Naive thymus-derived CD4-positive, alpha-beta T cell (primary cell): ENCODE measurements at regions not wholly inside any gene's neighbourhood (a gene's known extent, or its start where the extent isn't known, plus 50 kb on each side); places are given as distances from the start of the nearest gene placed in this dataset.

Experiments
- ATAC-seq: fragments of 150-1000 bp; cut with Tn5 transposase; 2 replicates; pipeline ENCODE4 v1.10.0; 2021; ENCODE audit warnings: mild to moderate bottlenecking, moderate library complexity
- CTCF ChIA-PET: fragments of 350-600 bp; sonication (Branson Sonifier 250); formaldehyde crosslinking; loops from one replicate; lab custom pipeline; 2021; ENCODE audit warnings: antibody characterized with exemption; lab: Charles Lee
- POLR2A ChIA-PET: fragments of 350-600 bp; sonication (Branson Sonifier 250); formaldehyde crosslinking; loops from one replicate; lab custom pipeline; 2021; ENCODE audit warnings: antibody characterized with exemption, inconsistent platforms; lab: Charles Lee
- DNase-seq, 9 donors: peaks; one replicate each; pipeline versions ENCODE4 v3.0.0 to v3.0.0-alpha.2; 2020 to 2022; ENCODE audit warnings: mixed read lengths in 1 of 9
- H3K27ac ChIP-seq: one replicate; pipeline ENCODE4 v1.7.0; 2013; ENCODE audit warnings: mild to moderate bottlenecking, low read depth, low read length, moderate library complexity
- H3K27me3 ChIP-seq, 2 donors: one replicate each; pipeline ENCODE4 v1.7.0; 2013; ENCODE audit warnings: low read length in 2 of 2, mild to moderate bottlenecking in 2 of 2, moderate library complexity in 2 of 2; ENCODE audit not compliant: control insufficient read depth in 2 of 2, insufficient read depth in 2 of 2
- H3K36me3 ChIP-seq, 3 experiments: 1 replicate in 2 of 3; 2 replicates in 1 of 3; pipeline ENCODE4 v1.7.0; 2013; ENCODE audit warnings: low read length in 3 of 3, mild to moderate bottlenecking in 3 of 3, moderate library complexity in 1 of 3; ENCODE audit not compliant: insufficient read depth in 3 of 3, control insufficient read depth in 2 of 3
- H3K4me1 ChIP-seq, 2 donors: one replicate each; pipeline ENCODE4 v1.7.0; 2013; ENCODE audit warnings: low read length in 2 of 2, mild to moderate bottlenecking in 2 of 2, moderate library complexity in 1 of 2; ENCODE audit not compliant: control insufficient read depth in 2 of 2, insufficient read depth in 2 of 2
- H3K4me3 ChIP-seq: 2 replicates; pipeline ENCODE4 v1.7.0; 2013; ENCODE audit warnings: mild to moderate bottlenecking, low read length
- H3K9me3 ChIP-seq, 3 experiments: 1 replicate in 2 of 3; 2 replicates in 1 of 3; pipeline ENCODE4 v1.7.0; 2013; ENCODE audit warnings: low read length in 3 of 3; ENCODE audit not compliant: control insufficient read depth in 2 of 3
- H3K27ac Mint-ChIP-seq, 9 donors: one replicate each; pipeline ENCODE4 v1.8.0; 2020 to 2022; ENCODE audit warnings: mixed read lengths in 9 of 9, mild to moderate bottlenecking in 8 of 9, moderate library complexity in 5 of 9, inconsistent platforms in 2 of 9
- H3K27me3 Mint-ChIP-seq, 5 donors: one replicate each; pipeline ENCODE4 v1.8.0; 2021 to 2022; ENCODE audit warnings: mixed read lengths in 5 of 5, mild to moderate bottlenecking in 1 of 5
- H3K36me3 Mint-ChIP-seq, 5 donors: one replicate each; pipeline ENCODE4 v1.8.0; 2020 to 2022; ENCODE audit warnings: mixed read lengths in 5 of 5, mild to moderate bottlenecking in 3 of 5, inconsistent platforms in 1 of 5
- H3K4me1 Mint-ChIP-seq, 7 donors: one replicate each; pipeline ENCODE4 v1.8.0; 2020 to 2022; ENCODE audit warnings: mixed read lengths in 7 of 7, mild to moderate bottlenecking in 3 of 7, inconsistent platforms in 1 of 7
- H3K4me3 Mint-ChIP-seq, 10 donors: one replicate each; pipeline ENCODE4 v1.8.0; 2020 to 2022; ENCODE audit warnings: mild to moderate bottlenecking in 10 of 10, mixed read lengths in 10 of 10, moderate library complexity in 6 of 10, inconsistent platforms in 2 of 10
- H3K9me3 Mint-ChIP-seq, 11 donors: one replicate each; pipeline ENCODE4 v1.8.0; 2020 to 2022; ENCODE audit warnings: mixed read lengths in 11 of 11, mild to moderate bottlenecking in 4 of 11, inconsistent platforms in 1 of 11, moderate library complexity in 1 of 11
- intact Hi-C, 2 donors: fragments of 100-400 bp; cut with micrococcal nuclease; formaldehyde crosslinking; loops; one replicate each; pipeline ENCODE4 v1.15.1; 2023

DNA sequence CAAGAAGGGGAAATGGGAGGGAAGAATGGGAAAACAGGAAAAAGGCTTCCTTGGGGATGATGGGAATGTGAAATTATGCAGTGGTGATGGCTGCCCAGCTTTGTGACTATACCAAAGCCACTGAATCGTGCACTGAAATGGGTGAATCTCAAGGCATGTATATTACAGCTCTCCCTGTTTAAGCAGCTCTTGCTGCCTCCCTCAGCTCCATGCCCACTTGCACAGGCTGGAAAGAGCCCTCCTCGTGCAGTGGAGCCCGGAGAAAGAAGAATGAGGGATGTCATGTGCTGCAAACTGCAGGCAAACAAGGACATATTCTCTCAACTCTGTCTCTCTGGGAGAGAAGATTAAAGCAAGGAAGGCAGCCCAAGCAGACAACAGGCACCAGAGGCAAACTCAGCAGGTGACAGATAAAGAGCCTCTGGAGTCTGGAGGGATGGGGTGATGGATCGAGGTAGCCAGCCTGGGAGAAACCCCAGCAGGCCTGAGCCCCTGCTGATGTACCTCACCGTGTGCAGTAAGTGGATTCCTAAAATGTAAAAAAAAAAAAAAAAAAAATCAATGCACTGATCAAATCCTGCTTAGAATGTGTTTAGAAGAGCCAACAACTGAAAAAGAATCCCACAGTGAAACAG is 62.4 kb upstream of the SLC66A3 start:
- no peaks in the 10 kb centered on the region for H3K9me3 ChIP-seq
- ATAC-seq: no peak
- intact Hi-C loops: no loop called here
- no peak for DNase-seq
- peaks cover 0 to 4% (median 0%) of the 10 kb centered on the region in 5 donors for H3K27me3 Mint-ChIP-seq
- H3K27me3 ChIP-seq: no peaks in the 10 kb centered on the region
- H3K4me3 Mint-ChIP-seq: no peak overlapping the region
- H3K9me3 Mint-ChIP-seq: peaks cover 0 to 2% (median 0%) of the 10 kb centered on the region in 11 donors
- H3K36me3 Mint-ChIP-seq: no peaks in the 10 kb centered on the region
- ChIA-PET CTCF (no interaction called here), POLR2A (no interaction called here)
- no peak overlapping the region for H3K27ac Mint-ChIP-seq
- H3K36me3 ChIP-seq: no peaks in the 10 kb centered on the region
- H3K4me1 ChIP-seq: no peaks in the 10 kb centered on the region
- no peak overlapping the region for H3K27ac ChIP-seq
- no peak overlapping the region for H3K4me3 ChIP-seq
- H3K4me1 Mint-ChIP-seq: no peaks in the 10 kb centered on the region

- Histone ChIP-seq H3K27ac (no peak overlapping the region), H3K9me3 (no peaks in the 10 kb centered on the region), H3K4me3 (no peak overlapping the region), H3K36me3 (no peaks in the 10 kb centered on the region), H3K27me3 (no peaks in the 10 kb centered on the region), H3K4me1 (no peaks in the 10 kb centered on the region)
- Mint-ChIP-seq H3K36me3 (no peaks in the 10 kb centered on the region), H3K27me3 (peaks cover 0 to 1% (median 0%) of the 10 kb centered on the region in 5 donors), H3K4me3 (no peak overlapping the region), H3K27ac (no peak overlapping the region), H3K4me1 (no peaks in the 10 kb centered on the region), H3K9me3 (peaks cover 0 to 2% (median 0%) of the 10 kb centered on the region in 11 donors)
- DNase-seq: no peak
- no peak for ATAC-seq
- intact Hi-C loops: no loop called here
- ChIA-PET CTCF (no interaction called here), POLR2A (no interaction called here)
Observed at GRCh38 chr2:11093467-11093866, 61.8 kb upstream of the SLC66A3 start.

DNA sequence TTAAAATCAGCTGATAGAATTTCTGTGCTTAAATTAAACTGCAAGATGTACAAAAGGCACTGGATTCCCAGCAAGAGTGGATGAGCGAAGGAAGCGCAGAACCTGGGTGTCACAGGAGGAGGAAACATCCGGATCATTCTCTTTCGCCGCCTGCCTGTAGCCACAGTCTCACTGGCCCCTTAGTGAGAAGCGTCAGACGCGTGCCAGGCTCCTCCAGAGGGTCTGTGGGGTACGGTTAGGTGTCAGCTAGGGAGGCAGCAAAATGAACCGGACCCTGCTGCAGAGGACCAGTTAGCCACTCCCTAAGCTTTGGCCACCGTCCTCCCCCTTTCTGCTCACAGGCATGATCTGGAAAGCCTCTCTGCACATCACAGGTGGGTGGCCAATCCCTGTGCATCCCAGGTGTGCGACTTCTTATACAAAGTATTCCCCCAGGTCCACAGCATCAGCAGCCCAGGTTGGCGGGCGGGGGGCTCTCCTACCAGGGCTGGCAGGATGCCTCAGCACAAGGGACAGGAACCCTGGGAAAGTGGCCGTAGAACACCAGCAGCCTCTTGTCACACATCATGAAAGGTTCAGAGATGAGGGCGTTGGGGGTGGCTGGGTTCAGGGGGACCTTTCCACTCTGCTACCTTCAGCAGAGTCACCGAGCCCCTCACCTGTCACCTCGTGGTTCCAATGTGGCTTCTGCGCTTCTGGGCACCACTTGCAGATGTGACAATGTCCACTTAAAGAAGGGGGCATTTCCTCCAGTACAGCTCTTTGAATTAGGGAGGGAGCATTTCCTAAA is 61.1 kb upstream of the SLC66A3 start:
- H3K27me3 ChIP-seq: no peaks in the 10 kb centered on the region
- CTCF ChIA-PET: no interaction called here
- H3K4me1 ChIP-seq: no peaks in the 10 kb centered on the region
- H3K27ac Mint-ChIP-seq: no peak overlapping the region
- H3K4me3 Mint-ChIP-seq: no peak overlapping the region
- DNase-seq: no peak
- no peak overlapping the region for H3K4me3 ChIP-seq
- no peaks in the 10 kb centered on the region for H3K36me3 ChIP-seq
- H3K27ac ChIP-seq: no peak overlapping the region
- H3K9me3 ChIP-seq: no peaks in the 10 kb centered on the region
- H3K36me3 Mint-ChIP-seq: no peaks in the 10 kb centered on the region
- POLR2A ChIA-PET: no interaction called here
- no peaks in the 10 kb centered on the region for H3K4me1 Mint-ChIP-seq
- intact Hi-C loops: no loop called here
- ATAC-seq: no peak
- peaks cover 0 to under 1% (median 0%) of the 10 kb centered on the region in 5 donors for H3K27me3 Mint-ChIP-seq
- peaks cover 0 to 2% (median 0%) of the 10 kb centered on the region in 11 donors for H3K9me3 Mint-ChIP-seq

- ATAC-seq: no peak
- Histone ChIP-seq H3K9me3 (no peaks in the 10 kb centered on the region), H3K27ac (no peak overlapping the region), H3K4me3 (no peak overlapping the region), H3K36me3 (no peaks in the 10 kb centered on the region), H3K4me1 (no peaks in the 10 kb centered on the region), H3K27me3 (no peaks in the 10 kb centered on the region)
- Mint-ChIP-seq H3K4me1 (no peaks in the 10 kb centered on the region), H3K27me3 (peaks cover 0 to 9% (median 0%) of the 10 kb centered on the region in 5 donors), H3K4me3 (no peak overlapping the region), H3K9me3 (no peaks in the 10 kb centered on the region), H3K27ac (no peak overlapping the region), H3K36me3 (no peaks in the 10 kb centered on the region)
- intact Hi-C loops: no loop called here
- ChIA-PET CTCF (interaction anchor here (0.6 kb wide), 1 partner anchor 17 kb away, joined by 3 read pairs; no protein-coding TSS in a partner anchor), POLR2A (no interaction called here)
- no peak for DNase-seq
Observed at GRCh38 chr2:11096591-11096990, 58.7 kb upstream of the SLC66A3 start.

GRCh38 chr2:11097038-11097720 is 58.1 kb upstream of the SLC66A3 start:
- no peaks in the 10 kb centered on the region for H3K27me3 ChIP-seq
- Mint-ChIP-seq H3K27me3 (peaks cover 0 to 9% (median 0%) of the 10 kb centered on the region in 5 donors), H3K36me3 (no peaks in the 10 kb centered on the region), H3K9me3 (no peaks in the 10 kb centered on the region), H3K4me1 (no peaks in the 10 kb centered on the region), H3K27ac (no peak overlapping the region), H3K4me3 (no peak overlapping the region)
- no peak overlapping the region for H3K4me3 ChIP-seq
- no peaks in the 10 kb centered on the region for H3K36me3 ChIP-seq
- intact Hi-C loops: no loop called here
- no peak for DNase-seq
- H3K9me3 ChIP-seq: no peaks in the 10 kb centered on the region
- no peaks in the 10 kb centered on the region for H3K4me1 ChIP-seq
- ChIA-PET POLR2A (no interaction called here), CTCF (interaction anchor here (0.7 kb wide), 1 partner anchor 636 kb away, joined by 3 read pairs; no protein-coding TSS in a partner anchor)
- no peak overlapping the region for H3K27ac ChIP-seq
- ATAC-seq: no peak

GRCh38 chr2:11097854-11098387 is 57.3 kb upstream of the SLC66A3 start:
- ChIA-PET POLR2A (no interaction called here), CTCF (no interaction called here)
- peaks cover 0 to 9% (median 0%) of the 10 kb centered on the region in 5 donors for H3K27me3 Mint-ChIP-seq
- Histone ChIP-seq H3K27ac (no peak overlapping the region), H3K4me3 (no peak overlapping the region), H3K27me3 (no peaks in the 10 kb centered on the region), H3K4me1 (peaks cover 0 to 3% of the 10 kb centered on the region in 2 donors), H3K36me3 (no peaks in the 10 kb centered on the region), H3K9me3 (no peaks in the 10 kb centered on the region)
- ATAC-seq: no peak
- H3K4me1 Mint-ChIP-seq: peaks cover 0 to 4% (median 0%) of the 10 kb centered on the region in 7 donors
- H3K36me3 Mint-ChIP-seq: no peaks in the 10 kb centered on the region
- no peak overlapping the region for H3K4me3 Mint-ChIP-seq
- no peak overlapping the region for H3K27ac Mint-ChIP-seq
- H3K9me3 Mint-ChIP-seq: no peaks in the 10 kb centered on the region
- intact Hi-C loops: no loop called here
- no peak for DNase-seq
